ENCODE measurements at regions not wholly inside any gene's neighbourhood (a gene's known extent, or its start where the extent isn't known, plus 50 kb on each side); places are given as distances from the start of the nearest gene placed in this dataset.

DNA sequence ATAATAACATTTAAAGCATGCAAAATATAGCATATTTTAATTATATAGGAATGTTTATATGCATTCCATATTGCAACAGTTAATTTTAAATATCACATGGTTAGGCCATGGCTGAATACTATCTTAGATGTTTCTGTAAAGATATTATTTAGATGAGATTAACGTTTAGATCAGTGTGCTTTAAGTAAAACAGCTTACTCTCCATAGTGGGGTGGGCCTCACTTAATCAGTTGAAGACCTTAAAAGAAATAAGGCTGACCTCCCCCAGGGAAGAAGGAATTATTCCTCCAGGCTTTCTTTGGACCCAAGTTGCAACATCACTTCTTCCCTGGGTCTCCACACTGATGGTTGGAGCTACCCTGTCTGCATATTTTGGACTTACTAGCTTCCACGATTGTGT is 1246.5 kb downstream of the TYW1 start:
- TF ChIP-seq CTCF (IDR thresholded peaks at IDR 0.05) (no peak), EP300 (IDR thresholded peaks at IDR 0.05) (no peak), POLR2A (IDR thresholded peaks at IDR 0.05) (no peak), POLR2AphosphoS5 (IDR thresholded peaks at IDR 0.05) (no peak)

All from gastroesophageal sphincter (tissue), 3 donors.